Suprapubic skin (tissue), 4 donors: ENCODE measurements at regions not wholly inside any gene's neighbourhood (a gene's known extent, or its start where the extent isn't known, plus 50 kb on each side); places are given as distances from the start of the nearest gene placed in this dataset.

Experiments used
- DNase-seq, 2 donors: peaks; one replicate each; pipeline ENCODE4 v3.0.0-alpha.2; 2019; ENCODE audit warnings: low spot score in 2 of 2
- H3K27ac ChIP-seq: fragments of 200-600 bp; sonication (generic); one replicate; pipeline ENCODE4 v1.5.1; 2019
- H3K27me3 ChIP-seq: fragments of 200-600 bp; sonication (generic); one replicate; pipeline ENCODE4 v1.5.1; 2019
- H3K36me3 ChIP-seq: fragments of 200-600 bp; sonication (generic); one replicate; pipeline ENCODE4 v1.5.1; 2019
- H3K4me1 ChIP-seq: fragments of 200-600 bp; sonication (generic); one replicate; pipeline ENCODE4 v1.5.1; 2019
- H3K4me3 ChIP-seq: fragments of 200-600 bp; sonication (generic); one replicate; pipeline ENCODE4 v1.5.1; 2019; ENCODE audit warnings: mild to moderate bottlenecking
- H3K9me3 ChIP-seq: fragments of 200-600 bp; sonication (generic); one replicate; pipeline ENCODE4 v1.5.1; 2019
- EP300 ChIP-seq: sonication (generic); formaldehyde crosslinking; IDR thresholded peaks from one replicate; pipeline ENCODE4 v1.6.1; 2017; ENCODE audit warnings: antibody characterized with exemption
- POLR2A ChIP-seq, 2 donors: fragments of 450-650 bp; IDR thresholded peaks; one replicate each; pipeline ENCODE4 v1.6.1; 2017; ENCODE audit warnings: antibody characterized with exemption in 2 of 2, mild to moderate bottlenecking in 2 of 2, moderate library complexity in 2 of 2
- POLR2AphosphoS5 ChIP-seq, 3 donors: sonication (generic); formaldehyde crosslinking; IDR thresholded peaks; one replicate each; pipeline ENCODE4 v1.6.1; 2017; ENCODE audit warnings: antibody characterized with exemption in 3 of 3
- WGBS: methylation state at CpG from one replicate; pipeline ENCODE4 v1.1.5; 2018; 5-methylcytosine and 5-hydroxymethylcytosine counted together
- TF ChIP-seq, protein P1 (sequence below), 2 donors: fragments of 200-600 bp in 1 of 2; fragments of 450-650 bp in 1 of 2; sonication (generic) in 1 of 2; IDR thresholded peaks; one replicate each; pipeline ENCODE4 v1.5.1; 2016 to 2019; ENCODE audit warnings: antibody characterized with exemption in 2 of 2, mild to moderate bottlenecking in 1 of 2, moderate library complexity in 1 of 2

DNA sequence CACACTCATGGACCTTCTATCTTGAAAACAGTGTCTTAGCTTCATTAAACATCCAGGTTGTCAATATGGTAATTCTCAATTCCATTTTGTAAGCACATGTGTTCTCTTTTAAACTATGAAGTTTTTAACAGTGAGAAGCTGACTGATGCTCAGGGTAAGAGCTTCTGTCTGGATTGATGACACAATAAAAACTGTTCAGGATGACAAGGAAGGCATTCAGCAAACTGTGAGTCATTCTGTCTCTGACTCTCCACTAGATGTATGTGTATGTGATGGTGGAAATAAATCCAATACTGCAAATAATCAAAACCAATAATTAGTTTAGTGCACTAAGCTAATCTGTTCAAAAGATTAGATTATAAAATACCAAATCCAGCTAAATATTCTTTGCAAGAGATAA is 115.3 kb upstream of the ARX start:
- Histone ChIP-seq H3K4me1 (no peaks in the 10 kb centered on the region), H3K4me3 (no peak overlapping the region), H3K9me3 (no peaks in the 10 kb centered on the region), H3K36me3 (no peaks in the 10 kb centered on the region), H3K27ac (no peak overlapping the region), H3K27me3 (no peaks in the 10 kb centered on the region)
- no peak for DNase-seq
- TF ChIP-seq POLR2A (IDR thresholded peaks at IDR 0.05): no peak
- no peak for TF ChIP-seq EP300
- TF ChIP-seq, protein P1, sequence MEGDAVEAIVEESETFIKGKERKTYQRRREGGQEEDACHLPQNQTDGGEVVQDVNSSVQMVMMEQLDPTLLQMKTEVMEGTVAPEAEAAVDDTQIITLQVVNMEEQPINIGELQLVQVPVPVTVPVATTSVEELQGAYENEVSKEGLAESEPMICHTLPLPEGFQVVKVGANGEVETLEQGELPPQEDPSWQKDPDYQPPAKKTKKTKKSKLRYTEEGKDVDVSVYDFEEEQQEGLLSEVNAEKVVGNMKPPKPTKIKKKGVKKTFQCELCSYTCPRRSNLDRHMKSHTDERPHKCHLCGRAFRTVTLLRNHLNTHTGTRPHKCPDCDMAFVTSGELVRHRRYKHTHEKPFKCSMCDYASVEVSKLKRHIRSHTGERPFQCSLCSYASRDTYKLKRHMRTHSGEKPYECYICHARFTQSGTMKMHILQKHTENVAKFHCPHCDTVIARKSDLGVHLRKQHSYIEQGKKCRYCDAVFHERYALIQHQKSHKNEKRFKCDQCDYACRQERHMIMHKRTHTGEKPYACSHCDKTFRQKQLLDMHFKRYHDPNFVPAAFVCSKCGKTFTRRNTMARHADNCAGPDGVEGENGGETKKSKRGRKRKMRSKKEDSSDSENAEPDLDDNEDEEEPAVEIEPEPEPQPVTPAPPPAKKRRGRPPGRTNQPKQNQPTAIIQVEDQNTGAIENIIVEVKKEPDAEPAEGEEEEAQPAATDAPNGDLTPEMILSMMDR (IDR thresholded peaks at IDR 0.05): no peak
- TF ChIP-seq POLR2AphosphoS5 (IDR thresholded peaks at IDR 0.05): no peak

DNA sequence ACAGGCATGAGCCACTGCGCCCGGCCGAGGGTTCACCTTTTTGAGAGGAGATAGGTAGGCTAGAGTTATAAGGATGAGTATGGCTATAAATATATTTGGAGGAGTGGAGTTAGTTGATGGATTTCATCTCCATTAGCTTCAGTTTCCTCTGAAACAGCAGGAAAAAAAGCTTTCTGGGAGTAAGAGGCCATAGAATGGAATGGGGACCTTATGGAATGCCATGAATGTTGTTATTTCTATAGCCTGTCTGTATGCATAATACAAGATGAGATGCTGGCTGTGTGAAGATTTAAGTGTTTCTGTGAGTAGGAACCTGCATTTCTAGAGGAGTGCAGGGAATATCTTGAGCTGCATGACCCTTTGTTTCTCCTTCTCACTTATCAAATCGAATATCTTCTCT is 114.9 kb upstream of the ARX start:
- TF ChIP-seq EP300 (no peak), POLR2AphosphoS5 (IDR thresholded peaks at IDR 0.05) (no peak), POLR2A (IDR thresholded peaks at IDR 0.05) (no peak)
- TF ChIP-seq, protein P1 (IDR thresholded peaks at IDR 0.05): no peak
- H3K36me3 ChIP-seq: no peaks in the 10 kb centered on the region
- H3K4me1 ChIP-seq: no peaks in the 10 kb centered on the region
- no peak overlapping the region for H3K4me3 ChIP-seq
- DNase-seq: no peak
- no peak overlapping the region for H3K27ac ChIP-seq
- WGBS: 83% methylated on average over 4 of the region's 4 CpGs
- no peaks in the 10 kb centered on the region for H3K27me3 ChIP-seq
- H3K9me3 ChIP-seq: no peaks in the 10 kb centered on the region

DNA sequence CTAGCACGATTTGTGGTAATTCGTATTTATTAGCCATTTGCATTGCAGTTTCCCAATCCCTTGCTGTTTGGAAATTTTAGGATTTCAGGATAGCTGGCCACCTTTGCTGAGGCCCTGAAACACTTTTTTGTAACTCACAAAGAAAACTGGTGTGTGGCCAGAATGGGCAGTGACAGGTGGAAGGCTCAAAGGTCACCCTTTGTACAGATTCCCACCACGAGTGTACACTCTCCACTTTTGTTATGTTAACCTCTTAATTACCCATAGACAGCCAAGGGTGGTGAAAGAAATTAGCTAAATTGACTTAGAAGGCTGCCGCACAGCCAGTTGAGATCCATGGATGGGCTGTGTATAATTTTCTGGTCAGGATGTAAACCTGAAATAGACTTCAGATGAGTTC is 109.7 kb upstream of the ARX start:
- Histone ChIP-seq H3K4me1 (no peaks in the 10 kb centered on the region), H3K27ac (no peak overlapping the region), H3K36me3 (no peaks in the 10 kb centered on the region), H3K27me3 (no peaks in the 10 kb centered on the region), H3K4me3 (no peak overlapping the region), H3K9me3 (no peaks in the 10 kb centered on the region)
- 75% methylated on average over 4 of the region's 4 CpGs for WGBS
- no peak for DNase-seq
- TF ChIP-seq POLR2A (IDR thresholded peaks at IDR 0.05) (no peak), POLR2AphosphoS5 (IDR thresholded peaks at IDR 0.05) (no peak), EP300 (no peak)
- TF ChIP-seq, protein P1 (IDR thresholded peaks at IDR 0.05): no peak

- Histone ChIP-seq H3K4me3 (no peak overlapping the region), H3K27ac (no peak overlapping the region), H3K4me1 (no peaks in the 10 kb centered on the region), H3K27me3 (no peaks in the 10 kb centered on the region), H3K9me3 (no peaks in the 10 kb centered on the region), H3K36me3 (no peaks in the 10 kb centered on the region)
- DNase-seq: no peak
- TF ChIP-seq, protein P1 (IDR thresholded peaks at IDR 0.05): no peak
- TF ChIP-seq POLR2AphosphoS5 (IDR thresholded peaks at IDR 0.05) (no peak), EP300 (no peak), POLR2A (IDR thresholded peaks at IDR 0.05) (no peak)
- WGBS: 80% methylated on average over 2 of the region's 2 CpGs
Observed at GRCh38 chrX:25124391-25124790, 108.6 kb upstream of the ARX start.

DNA sequence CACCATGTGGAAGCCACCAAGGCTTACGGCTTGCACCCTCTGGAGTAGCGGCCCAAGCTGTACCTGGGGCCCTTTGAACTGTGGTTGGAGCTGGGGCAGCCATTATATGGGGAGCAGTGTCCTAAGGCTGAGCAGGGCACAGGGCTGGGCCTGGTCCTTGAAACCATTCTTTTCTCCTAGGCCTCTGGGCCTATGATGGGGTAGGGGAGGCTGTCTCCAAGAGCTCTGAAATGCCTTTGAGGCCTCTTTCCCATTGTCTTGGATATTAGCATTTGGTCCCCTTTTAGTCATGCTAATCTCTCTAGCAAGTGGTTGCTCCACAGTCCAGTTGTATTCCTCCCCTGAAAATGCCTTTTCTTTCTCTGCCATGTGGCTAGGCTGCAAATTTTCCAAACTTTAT is 96.4 kb upstream of the ARX start:
- no peak for TF ChIP-seq POLR2A (IDR thresholded peaks at IDR 0.05)
- no peak for TF ChIP-seq EP300
- TF ChIP-seq, protein P1 (IDR thresholded peaks at IDR 0.05): no peak
- TF ChIP-seq POLR2AphosphoS5 (IDR thresholded peaks at IDR 0.05): no peak
- H3K4me3 ChIP-seq: no peak overlapping the region
- H3K9me3 ChIP-seq: no peaks in the 10 kb centered on the region
- H3K4me1 ChIP-seq: no peaks in the 10 kb centered on the region
- DNase-seq: no peak
- no peaks in the 10 kb centered on the region for H3K27me3 ChIP-seq
- H3K36me3 ChIP-seq: no peaks in the 10 kb centered on the region
- 80% methylated on average over 2 of the region's 2 CpGs for WGBS
- no peak overlapping the region for H3K27ac ChIP-seq
